Breast epithelium (tissue), 4 donors: ENCODE measurements at regions not wholly inside any gene's neighbourhood (a gene's known extent, or its start where the extent isn't known, plus 50 kb on each side); places are given as distances from the start of the nearest gene placed in this dataset.

Experiments
- DNase-seq, 2 donors: peaks; one replicate each; pipeline ENCODE4 v3.0.0-alpha.2; 2019; ENCODE audit warnings: low spot score in 2 of 2
- H3K27ac ChIP-seq, 2 donors: fragments of 200-600 bp; sonication (generic) in 1 of 2; one replicate each; pipeline ENCODE4 v1.5.1; 2016 to 2019; ENCODE audit warnings: mild to moderate bottlenecking in 1 of 2
- H3K27me3 ChIP-seq, 2 donors: fragments of 200-600 bp; sonication (generic) in 1 of 2; one replicate each; pipeline versions ENCODE4 v1.5.1 to v1.6.0; 2017 to 2019; ENCODE audit warnings: control low read depth in 1 of 2, mild to moderate bottlenecking in 1 of 2
- H3K36me3 ChIP-seq: fragments of 200-600 bp; one replicate; pipeline ENCODE4 v1.5.1; 2019
- H3K4me1 ChIP-seq, 2 donors: fragments of 200-600 bp; sonication (generic); one replicate each; pipeline ENCODE4 v1.5.1; 2016 to 2019; ENCODE audit warnings: control low read depth in 1 of 2
- H3K4me3 ChIP-seq, 3 donors: fragments of 200-600 bp; sonication (generic); 1 replicate in 2 of 3; 2 replicates in 1 of 3; pipeline ENCODE4 v1.5.1; 2016 to 2019; ENCODE audit warnings: mild to moderate bottlenecking in 3 of 3, moderate library complexity in 2 of 3
- H3K9me3 ChIP-seq, 2 donors: fragments of 200-600 bp; sonication (generic) in 1 of 2; one replicate each; pipeline ENCODE4 v1.5.1; 2016 to 2019; ENCODE audit warnings: control low read depth in 1 of 2
- CTCF ChIP-seq, 3 donors: fragments of 450-650 bp; IDR thresholded peaks; one replicate each; pipeline ENCODE4 v1.5.1; 2016 to 2017; ENCODE audit warnings: antibody characterized with exemption in 3 of 3, mild to moderate bottlenecking in 3 of 3, moderate library complexity in 3 of 3
- POLR2A ChIP-seq: fragments of 450-650 bp; IDR thresholded peaks from one replicate; pipeline ENCODE4 v1.6.1; 2016; ENCODE audit warnings: antibody characterized with exemption, mild to moderate bottlenecking, moderate library complexity
- POLR2AphosphoS5 ChIP-seq, 3 donors: sonication (generic); formaldehyde crosslinking; IDR thresholded peaks; one replicate each; pipeline ENCODE4 v1.6.1; 2017; ENCODE audit warnings: antibody characterized with exemption in 3 of 3
- intact Hi-C: fragments of 100-400 bp; cut with DNase I; formaldehyde crosslinking; loops from one replicate; pipeline ENCODE4 v1.15.1; 2023; ENCODE audit warnings: low total_unique reads

DNA sequence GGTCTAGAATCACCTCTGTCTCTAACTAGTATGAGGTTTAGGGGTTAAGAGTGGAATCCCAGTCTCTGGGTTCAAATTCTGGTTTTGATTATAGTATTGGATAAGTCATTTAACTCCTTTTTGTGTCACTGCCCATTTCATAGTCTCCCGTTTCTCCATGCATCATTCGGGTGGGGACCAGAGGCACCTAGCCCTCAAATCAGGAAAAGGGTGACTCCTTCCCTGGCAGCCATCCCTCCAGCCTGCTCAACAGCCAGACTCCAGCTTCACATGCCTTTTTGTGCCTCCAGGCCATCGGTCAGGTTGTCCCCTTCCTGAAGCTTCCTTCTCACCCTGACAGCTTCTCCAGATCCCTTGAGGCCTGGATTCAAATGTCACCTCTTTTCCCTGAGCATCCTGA is 139.8 kb downstream of the DHX35 start:
- no peaks in the 10 kb centered on the region for H3K36me3 ChIP-seq
- no peak overlapping the region for H3K4me3 ChIP-seq
- intact Hi-C loops, result no loop called here
- no peaks in the 10 kb centered on the region for H3K4me1 ChIP-seq
- no peaks in the 10 kb centered on the region for H3K27me3 ChIP-seq
- TF ChIP-seq POLR2A, result no peak
- no peak for TF ChIP-seq CTCF (IDR thresholded peaks at IDR 0.05)
- no peak for TF ChIP-seq POLR2AphosphoS5 (IDR thresholded peaks at IDR 0.05)
- no peak for DNase-seq
- no peak overlapping the region for H3K27ac ChIP-seq
- H3K9me3 ChIP-seq, result peaks cover 0 to 8% of the 10 kb centered on the region in 2 donors

DNA sequence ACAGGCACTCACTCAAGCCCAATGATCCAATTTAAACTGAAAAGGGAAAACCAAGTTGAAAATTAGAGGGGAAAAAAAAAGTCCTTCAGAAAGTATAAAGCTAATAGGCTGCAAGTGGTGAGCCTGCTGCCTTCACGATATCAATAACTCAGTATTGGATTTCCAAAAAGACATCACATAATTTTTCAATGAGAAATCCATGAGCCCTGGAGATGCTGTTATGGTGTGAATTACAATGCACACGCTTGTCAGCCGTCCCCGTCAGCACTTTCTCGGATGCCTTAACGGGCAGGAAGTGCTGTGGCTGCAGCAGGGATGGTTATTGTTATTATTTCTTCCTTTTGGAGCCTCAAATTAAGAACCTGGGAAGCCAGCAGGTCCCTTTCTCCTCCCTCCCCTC is 138.5 kb downstream of the DHX35 start:
- TF ChIP-seq POLR2A (no peak), POLR2AphosphoS5 (IDR thresholded peaks at IDR 0.05) (no peak), CTCF (IDR thresholded peaks at IDR 0.05) (no peak)
- Histone ChIP-seq H3K4me1 (no peaks in the 10 kb centered on the region), H3K27me3 (no peaks in the 10 kb centered on the region), H3K36me3 (no peaks in the 10 kb centered on the region), H3K9me3 (peaks cover 0 to 8% of the 10 kb centered on the region in 2 donors), H3K4me3 (no peak overlapping the region), H3K27ac (no peak overlapping the region)
- intact Hi-C loops, result no loop called here
- no peak for DNase-seq

DNA sequence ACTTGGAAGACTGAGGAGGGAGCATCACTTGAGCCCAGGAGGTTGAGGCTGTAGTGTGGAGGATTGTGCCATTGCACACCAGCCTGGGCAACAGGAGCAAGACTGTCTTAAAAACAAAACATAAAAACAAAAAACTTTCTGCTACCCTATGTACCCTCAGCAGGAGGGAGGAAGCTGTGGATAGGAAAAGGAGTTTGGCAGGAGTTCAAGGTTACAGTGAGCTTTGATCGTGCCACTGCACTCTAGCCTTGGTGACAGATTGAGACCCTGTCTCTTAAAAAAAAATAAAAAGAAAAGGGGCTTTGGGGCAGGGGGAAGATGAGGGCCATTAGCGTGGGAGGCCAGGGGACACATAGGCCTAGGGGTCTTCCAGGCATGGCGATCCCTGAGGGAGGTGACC is 135.7 kb downstream of the DHX35 start:
- Histone ChIP-seq H3K4me1 (no peaks in the 10 kb centered on the region), H3K27me3 (no peaks in the 10 kb centered on the region), H3K4me3 (no peak overlapping the region), H3K9me3 (no peaks in the 10 kb centered on the region), H3K36me3 (no peaks in the 10 kb centered on the region), H3K27ac (no peak overlapping the region)
- DNase-seq, result no peak
- TF ChIP-seq CTCF (IDR thresholded peaks at IDR 0.05) (no peak), POLR2A (no peak), POLR2AphosphoS5 (IDR thresholded peaks at IDR 0.05) (no peak)
- intact Hi-C loops, result no loop called here

GRCh38 chr20:39095870-39096269 is 133.7 kb downstream of the DHX35 start:
- H3K4me3 ChIP-seq, result no peak overlapping the region
- H3K4me1 ChIP-seq, result no peaks in the 10 kb centered on the region
- TF ChIP-seq POLR2A (no peak), POLR2AphosphoS5 (IDR thresholded peaks at IDR 0.05) (no peak), CTCF (IDR thresholded peaks at IDR 0.05) (no peak)
- H3K27ac ChIP-seq, result no peak overlapping the region
- H3K36me3 ChIP-seq, result no peaks in the 10 kb centered on the region
- H3K9me3 ChIP-seq, result no peaks in the 10 kb centered on the region
- no peak for DNase-seq
- intact Hi-C loops, result no loop called here
- H3K27me3 ChIP-seq, result no peaks in the 10 kb centered on the region

GRCh38 chr20:39094391-39094790 is 132.2 kb downstream of the DHX35 start:
- no peaks in the 10 kb centered on the region for H3K9me3 ChIP-seq
- no peaks in the 10 kb centered on the region for H3K4me1 ChIP-seq
- DNase-seq, result no peak
- intact Hi-C loops, result no loop called here
- H3K27ac ChIP-seq, result no peak overlapping the region
- no peaks in the 10 kb centered on the region for H3K27me3 ChIP-seq
- no peak for TF ChIP-seq POLR2AphosphoS5 (IDR thresholded peaks at IDR 0.05)
- no peak for TF ChIP-seq POLR2A
- no peak overlapping the region for H3K4me3 ChIP-seq
- H3K36me3 ChIP-seq, result no peaks in the 10 kb centered on the region
